GM19452 (cell line): ENCODE measurements at regions not wholly inside any gene's neighbourhood (a gene's known extent, or its start where the extent isn't known, plus 50 kb on each side); places are given as distances from the start of the nearest gene placed in this dataset.

Source experiments
- ATAC-seq: cut with Tn5 transposase; IDR thresholded peaks from one replicate; pipeline ENCODE4 v1.9.1; 2021; ENCODE audit not compliant: unreplicated experiment

DNA sequence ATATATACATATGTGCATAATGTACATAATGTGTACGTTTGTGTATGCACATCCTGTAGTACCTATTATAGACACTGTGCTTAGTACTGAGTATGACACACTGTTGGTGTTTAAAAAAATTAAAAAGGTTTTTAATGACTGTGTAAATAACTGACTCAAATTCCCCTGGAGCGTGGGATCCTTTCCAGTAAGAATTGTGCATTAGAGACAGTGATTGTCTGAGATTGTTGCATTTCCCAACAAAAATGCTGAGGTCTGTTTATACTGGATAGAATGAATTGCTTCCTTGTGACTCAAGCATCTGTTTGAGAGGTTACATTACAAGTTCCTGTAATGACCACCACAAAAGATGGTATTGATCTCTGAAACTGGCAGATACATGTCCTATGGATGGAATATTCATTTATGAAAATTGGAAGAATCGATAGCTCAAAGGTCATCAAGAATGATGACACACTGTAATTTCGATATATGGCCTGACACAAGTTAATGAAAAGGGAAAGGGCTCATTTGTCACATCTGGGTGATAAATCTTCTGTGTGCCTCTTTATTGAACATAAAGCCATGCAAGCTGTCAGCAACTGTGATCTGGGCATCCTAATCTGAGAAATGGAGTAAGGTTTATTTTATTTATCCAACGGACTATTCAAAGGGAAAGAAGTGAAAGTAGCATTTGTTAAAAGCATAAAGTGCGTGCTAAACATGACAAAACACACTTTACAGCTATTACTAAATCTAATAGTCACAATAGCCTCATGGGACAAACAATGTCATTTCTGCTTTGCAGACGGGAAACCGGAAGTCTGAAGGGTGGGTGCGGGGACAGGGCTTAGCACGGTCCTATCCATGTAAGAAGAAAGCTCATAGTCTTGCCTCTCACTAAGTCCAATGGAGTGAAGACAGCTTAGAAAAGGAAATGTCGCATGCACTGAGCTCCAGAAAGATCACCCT, 228.8 kb downstream of the CDH11 start:
- no peak for ATAC-seq

DNA sequence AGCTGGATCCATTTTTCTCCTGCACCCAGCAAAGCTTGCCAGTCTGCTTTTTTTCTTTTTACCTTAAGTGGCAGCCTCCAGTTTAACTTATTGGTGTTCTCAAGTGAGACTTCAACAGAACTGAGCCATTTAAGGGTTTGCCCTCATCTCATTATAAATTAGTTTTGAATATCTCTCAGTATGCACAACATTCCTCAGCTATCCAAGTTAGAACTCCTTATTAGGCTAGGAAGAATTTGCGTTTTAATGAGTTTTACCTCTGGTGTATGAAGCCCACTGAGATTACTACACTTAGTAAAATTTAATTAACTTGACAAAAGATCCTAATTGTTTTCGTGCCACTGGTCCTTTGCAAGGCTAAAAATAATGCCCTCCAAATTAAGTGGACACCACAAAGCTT, 232.4 kb downstream of the CDH11 start:
- no peak for ATAC-seq

DNA sequence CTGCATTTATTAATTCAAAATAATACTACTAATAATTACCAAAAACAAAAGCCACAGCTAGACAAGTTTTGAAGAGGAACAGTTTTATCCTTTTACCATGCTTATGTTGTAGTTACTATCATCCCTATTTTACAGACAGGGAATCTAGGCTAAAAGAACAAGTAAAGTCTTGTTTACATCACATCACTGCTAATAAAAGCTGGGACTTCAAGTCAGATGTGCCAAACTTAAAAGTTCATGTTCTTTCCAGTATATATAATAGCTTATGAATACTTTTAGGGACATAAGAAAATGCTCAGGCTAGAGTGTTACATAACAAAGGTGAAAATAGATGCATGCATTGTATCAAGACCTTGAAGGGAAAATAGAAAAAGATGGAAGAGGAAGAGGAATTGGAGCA, 234.2 kb downstream of the CDH11 start:
- no peak for ATAC-seq

DNA sequence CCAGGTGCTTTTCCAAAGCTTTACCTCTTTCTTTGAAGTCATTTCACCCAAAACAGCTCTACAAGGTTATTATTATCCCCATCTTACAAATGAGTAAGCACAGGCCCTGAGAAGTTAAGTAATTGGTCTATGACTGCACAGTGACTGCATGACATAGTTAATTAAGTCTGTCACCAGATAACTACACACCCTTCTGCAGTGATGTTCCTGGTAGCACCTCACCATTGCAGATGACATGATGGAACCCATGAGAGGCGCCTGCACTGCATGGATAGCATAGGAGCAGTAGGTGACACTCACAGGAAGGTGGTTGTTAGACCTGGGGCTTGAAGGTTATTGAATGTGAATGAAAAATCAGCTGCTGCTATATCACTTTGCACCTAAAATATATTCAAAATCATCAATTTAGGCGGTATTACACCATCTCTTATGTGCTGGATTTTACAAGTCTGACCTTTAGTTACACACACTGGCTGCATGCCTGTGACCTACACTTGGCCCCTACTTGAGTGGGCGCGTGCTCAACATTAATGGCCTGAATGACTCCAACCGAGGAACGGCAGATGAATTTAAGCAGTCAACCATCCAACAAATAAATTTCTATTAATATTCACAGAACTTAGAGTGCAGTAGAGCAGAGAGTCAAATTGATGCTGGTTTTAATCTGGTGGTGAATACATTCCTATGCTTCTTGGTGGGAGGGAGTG, 239.6 kb downstream of the CDH11 start:
- ATAC-seq, result no peak

DNA sequence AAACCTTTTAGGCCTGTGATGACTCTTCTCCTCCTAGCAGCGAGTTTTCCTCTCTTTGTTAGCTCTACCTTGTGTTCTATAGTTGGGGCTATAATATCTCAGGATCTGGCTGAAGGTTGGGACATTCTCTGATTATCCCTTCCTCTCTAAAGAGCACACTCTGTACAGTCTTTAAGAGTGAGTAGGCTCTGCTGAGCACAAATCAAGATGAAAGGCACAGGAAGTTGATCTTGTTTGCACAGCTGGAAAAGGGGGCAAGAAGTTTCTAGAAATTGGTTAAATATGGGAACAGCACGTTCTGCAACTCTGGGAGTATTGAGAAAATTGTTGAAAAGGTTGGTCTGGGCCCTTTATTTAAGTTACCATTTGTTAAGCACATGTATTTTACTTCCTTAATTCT, 240.9 kb downstream of the CDH11 start:
- ATAC-seq, result no peak

DNA sequence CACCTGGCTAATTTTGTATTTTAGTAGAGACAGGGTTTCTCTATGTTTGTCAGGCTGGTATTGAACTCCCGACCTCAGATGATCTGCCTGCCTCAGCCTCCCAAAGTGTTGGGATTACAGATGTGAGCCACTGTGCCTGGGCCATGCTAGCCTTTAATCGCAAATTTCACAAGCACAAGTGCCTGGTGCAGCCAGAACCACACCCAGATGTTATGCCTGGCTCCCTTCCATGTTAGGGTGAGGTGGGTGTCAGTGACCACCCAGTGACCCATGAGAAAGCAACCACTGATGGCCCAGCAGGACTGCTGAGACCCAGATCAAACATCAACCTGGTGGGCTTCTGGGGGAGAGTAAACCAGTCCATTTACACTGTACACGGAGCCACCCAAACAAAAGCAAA, 241.9 kb downstream of the CDH11 start:
- no peak for ATAC-seq

DNA sequence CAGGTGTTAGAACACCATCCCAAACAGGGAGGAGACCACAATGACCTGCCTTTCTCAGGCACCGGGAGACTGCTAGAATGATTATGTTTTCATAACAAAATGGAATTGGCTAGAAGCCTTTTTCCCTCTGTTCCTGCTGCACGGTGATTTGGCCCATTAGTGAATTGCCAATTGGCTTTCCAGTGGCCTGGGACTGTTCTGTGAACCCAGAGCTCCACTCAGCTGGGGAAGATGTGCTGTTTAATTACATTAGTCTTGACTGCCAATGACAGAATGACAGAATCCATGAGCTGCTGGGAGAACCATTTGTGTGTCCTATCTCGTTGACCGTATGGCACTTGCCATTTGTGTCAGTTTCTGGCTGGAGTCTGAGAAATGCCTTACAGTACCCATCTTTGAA, 242.9 kb downstream of the CDH11 start:
- ATAC-seq, result no peak

DNA sequence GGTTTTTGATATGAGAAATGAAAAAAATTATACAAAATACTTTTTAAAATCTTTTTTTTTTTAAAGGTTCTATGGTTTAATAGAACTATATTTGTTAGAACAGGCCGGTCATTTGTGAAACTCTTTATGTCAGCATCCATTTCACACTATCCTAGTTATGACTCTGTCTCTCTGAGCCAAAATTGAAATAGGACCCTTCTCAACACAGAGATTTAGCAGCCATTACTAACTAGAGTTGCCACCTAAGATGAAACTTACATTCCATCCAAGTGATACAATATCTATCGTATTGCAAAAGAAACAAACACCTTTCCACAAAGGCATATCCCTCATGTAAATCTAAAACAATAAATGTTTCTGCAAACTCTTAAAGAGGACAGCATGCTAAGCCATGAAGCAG, 249.8 kb downstream of the CDH11 start:
- no peak for ATAC-seq

DNA sequence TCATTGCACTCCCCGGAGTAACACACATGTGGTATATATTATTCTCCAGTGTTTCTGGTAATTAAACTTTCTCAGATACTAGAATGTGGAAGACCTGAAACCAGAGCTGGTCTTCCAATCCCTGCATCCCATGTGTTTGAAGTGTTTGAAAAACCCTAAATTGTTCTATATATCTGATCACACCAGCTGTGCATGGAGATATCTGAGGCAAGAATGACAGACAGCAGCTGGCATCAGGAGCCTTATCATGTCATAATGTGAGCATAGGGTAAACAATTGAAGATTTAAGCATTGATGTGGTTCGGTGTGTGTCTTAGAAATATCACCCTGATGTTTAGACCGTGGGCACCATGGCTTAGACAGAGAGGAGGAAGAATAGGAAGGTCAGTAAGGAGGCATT, 251.0 kb downstream of the CDH11 start:
- ATAC-seq, result no peak

DNA sequence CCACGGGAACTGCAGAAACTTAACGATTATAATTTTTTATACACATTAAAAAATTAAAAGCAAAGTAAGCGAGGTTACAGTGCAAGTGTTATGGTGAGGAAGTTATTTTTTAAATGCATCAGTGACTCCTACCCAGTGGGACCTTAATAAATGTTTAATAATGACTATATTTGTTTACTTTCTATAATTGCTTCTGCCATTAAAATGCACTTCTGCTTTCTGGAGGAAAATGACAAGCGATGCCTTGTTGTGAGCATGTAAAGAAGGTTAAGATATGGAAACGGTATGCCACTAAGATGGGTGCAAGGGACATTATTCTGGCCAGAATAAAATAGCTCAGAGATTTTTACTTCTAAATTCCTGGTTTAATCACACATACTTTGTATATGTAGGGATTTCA, 252.1 kb downstream of the CDH11 start:
- ATAC-seq, result no peak

DNA sequence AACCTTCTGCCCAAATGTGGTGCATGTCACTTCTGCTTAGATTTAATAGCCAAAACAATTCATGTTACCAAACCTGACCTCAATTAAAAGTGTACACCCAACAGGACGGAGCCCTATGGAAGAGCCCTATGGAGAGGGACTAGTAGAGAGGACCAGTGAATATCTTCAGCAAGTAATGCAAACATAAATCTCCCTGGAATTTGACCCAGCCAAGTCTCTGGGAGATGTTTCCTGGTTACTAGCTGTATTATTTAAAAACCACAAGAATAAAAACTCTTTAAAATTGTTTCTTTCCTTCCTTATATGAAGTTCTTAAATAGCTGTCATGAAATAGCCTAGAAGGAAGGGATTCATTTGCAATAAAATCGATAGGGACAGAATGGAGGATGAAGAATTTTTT, 255.8 kb downstream of the CDH11 start:
- no peak for ATAC-seq

DNA sequence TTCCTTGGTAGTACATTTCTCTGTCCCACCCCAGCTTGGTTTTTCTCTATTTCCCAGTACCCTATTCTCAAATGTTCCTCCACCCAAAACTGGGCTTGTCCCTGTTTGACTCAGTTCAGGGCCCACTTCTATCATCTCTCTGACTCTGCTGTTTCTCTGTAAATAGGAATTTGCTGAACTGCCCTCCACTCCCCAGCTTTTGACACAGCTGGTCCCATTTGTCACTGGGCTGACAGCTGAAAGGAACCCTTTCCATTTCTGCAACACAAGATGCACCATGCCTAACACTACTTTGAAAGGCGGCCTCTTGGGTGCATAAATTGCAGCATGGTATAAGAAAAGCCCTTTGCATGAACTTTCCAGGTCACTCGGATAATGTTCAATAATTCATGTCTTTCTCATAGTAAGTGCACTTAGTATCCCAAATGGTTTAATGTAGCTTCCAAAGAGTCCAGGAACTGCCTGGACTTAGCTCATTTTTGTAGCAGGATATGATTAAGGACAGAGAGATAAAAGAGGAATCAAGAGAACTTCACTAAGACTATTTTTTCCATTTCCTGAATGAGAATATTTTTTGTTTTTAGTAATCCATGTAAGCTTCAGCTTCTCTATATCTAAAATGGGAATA, 256.7 kb downstream of the CDH11 start:
- no peak for ATAC-seq

DNA sequence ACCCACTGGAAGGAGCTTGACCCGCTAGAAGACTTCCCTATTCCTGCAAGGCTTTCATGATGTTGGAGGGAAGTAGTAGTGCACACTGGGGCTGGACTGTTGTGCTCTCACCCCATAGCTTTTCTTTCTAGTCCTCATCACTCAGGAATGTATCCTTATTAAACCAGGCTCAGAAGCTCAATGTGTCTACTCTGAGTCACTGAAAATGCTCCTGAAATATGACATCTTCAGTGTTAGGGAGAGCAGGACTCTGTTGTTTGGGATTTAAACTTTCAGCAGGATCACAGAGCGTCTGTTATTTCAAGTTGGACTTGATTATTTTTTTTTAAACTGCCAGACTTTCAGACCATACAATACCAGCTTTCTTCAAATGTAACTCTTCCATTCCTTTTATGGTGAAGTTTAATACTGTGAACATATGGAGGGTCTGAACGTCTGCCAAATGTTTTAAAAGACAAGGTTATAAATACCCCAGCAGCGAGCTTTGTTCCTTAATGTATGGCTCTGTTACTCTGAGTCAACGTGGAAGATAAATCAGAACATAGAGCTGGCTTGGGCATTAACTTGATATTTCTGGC, 257.5 kb downstream of the CDH11 start:
- no peak for ATAC-seq

DNA sequence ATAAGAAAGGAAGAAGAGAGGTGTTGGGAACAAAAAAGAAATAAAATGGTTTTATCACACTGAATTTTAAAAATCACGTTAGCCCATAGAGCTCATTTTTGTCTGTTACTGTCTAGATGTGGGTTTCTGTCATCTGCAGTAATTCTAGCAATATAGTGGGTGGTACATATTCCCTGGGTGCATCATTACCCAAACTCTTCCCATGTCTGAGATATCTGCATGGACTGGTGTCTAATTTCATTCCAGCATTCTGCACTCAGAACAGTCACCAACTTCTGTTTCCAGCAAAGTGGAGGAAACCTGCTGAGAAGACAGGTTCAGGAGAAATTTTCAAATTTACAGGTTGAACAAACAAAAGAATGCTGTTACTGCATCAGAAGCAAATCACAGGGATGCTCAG, 263.8 kb downstream of the CDH11 start:
- no peak for ATAC-seq

DNA sequence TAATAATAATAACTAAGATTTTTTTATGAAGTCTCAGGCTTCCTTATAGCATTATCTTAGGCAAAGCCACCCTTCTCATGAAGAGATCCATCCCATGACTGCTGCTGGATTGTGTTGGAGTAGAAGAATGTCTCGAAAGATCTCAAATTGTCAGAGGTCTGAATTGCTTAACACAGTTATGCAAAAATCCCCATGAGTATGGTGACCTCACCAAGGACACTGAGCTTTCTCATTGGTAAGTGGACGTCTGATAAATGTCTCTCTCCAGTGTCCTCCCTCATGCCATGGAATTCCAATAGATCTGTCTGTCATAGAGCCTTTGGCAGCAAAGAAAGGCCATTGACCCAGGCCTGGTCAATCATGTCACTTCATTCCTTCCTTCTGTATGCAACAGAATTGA, 264.5 kb downstream of the CDH11 start:
- no peak for ATAC-seq

DNA sequence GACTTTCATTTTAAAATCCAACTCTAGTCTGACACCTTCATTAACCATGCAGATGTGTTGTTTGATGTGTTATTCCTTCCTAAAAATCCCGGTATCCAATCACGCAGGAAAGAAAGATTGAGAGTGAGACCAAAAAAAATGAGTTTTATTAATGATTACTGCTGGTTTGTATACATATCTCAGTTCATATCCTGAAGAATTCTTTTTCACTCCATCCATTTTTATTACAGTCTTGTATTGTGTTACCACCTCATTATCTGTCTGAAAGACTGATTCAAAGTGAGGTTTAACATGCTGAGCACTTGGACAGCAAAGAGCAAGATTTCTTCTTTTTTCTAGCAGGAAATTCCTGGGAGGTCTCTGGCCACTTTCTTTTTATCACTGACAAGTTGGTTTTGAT, 268.3 kb downstream of the CDH11 start:
- ATAC-seq, result no peak

DNA sequence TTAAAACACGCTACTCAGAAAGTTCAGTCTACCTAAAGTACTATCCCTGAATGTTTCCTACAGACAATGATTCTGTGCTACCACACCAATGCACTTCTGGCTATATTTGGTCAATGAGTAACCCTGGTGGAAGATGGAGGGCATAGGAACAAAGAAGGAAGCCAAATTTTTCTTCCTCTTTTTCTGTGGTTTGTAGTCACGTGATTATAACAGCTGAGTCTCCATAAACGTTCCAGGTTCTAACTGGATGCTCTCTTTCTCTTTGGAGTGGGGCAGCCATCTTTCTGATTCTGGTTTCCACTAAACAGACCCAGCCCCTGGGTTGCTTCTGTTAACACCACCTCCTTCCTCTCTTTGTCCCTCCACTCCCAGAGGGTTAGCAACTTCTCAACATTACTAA, 274.9 kb downstream of the CDH11 start:
- ATAC-seq, result no peak

DNA sequence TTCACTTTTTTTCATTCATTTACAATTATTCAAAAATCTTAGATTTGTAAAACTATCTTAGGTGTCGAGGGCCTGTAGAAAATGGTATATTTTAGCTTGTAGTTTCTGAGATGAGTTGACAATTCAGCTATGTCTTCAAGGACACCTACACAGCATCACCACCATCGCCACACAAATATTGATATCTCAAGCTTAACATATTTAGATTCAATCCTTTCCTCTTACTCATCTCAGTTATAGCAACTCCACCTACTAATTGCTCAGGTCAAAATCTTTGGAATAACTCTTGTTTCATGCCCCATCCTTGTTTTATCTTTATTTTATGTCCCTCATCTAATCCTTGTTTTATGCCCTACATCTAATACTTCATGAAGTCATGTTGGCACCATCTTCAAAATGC, 276.8 kb downstream of the CDH11 start:
- ATAC-seq, result no peak

DNA sequence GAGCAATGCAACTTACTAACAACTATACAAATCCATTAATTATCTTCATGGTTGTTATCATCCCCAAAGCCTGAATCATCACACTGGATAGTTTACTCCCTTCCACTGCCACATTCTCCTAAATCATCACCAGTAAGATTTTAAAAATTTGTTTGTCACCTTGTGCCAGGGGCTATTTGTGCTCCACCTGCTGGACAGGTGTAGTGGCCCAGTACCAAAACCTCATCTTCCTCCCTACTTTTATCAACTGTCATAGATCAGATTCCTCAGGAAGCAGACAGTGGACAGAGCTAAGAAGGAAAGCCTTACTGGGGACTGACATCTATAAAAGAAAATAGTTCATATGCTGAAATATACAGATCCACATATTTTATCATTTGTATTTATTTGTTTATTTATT, 280.4 kb downstream of the CDH11 start:
- ATAC-seq, result no peak

DNA sequence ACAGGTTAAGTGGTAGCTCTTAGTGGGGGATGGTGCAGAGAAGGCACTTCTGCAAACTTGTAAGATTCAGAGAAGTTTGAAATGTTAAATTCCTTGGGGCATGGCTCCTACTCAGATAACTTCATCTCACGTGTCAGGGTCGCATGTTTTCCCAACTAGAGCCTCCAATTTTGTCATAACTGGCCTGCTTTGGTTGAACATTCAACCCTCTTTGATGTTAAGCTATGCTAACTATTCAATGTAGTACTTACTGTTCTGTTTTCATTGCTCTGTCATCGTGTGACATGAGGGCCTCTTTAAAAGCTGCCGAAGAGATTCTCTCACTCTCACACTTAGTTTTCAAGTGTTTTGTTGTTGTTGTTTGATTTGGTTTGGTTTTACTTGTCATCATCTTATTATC, 280.8 kb downstream of the CDH11 start:
- no peak for ATAC-seq

DNA sequence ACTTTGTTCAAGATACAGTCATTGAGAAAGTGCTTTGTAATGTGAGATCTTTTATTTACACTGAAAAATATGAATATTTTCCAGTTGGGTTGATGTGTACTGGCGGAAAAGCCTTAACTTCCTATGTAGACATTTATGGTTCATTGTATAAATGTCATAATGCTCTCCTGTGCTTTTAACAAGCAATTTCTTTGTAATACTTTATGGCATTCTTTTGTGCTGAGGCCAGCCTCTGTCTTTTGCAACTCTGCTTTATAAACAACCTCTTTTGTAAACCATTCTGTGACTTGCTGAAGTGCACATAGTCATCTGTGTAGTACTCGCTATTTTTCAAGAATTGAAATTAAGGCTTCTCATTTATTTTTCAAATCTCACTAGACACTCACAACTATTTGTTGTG, 291.2 kb downstream of the CDH11 start:
- no peak for ATAC-seq

DNA sequence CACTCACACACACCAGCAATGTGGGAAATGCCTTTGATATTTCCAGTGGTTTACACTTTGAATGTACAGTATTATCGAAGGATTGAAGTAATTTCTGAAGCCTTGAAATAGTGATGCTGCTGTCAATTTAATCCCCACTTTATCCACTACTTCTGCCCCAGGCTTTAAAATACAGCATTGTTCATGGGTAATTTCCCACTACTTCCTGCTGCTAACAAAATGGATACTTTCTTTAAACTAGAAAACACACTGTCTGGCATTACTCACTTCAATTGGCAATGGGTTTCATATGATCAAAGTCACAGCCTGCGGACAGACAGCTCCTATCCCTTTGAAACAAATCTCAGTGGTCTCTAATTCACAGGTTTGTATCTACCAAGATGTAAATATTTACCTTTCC, 292.2 kb downstream of the CDH11 start:
- ATAC-seq, result no peak
